Lower leg skin (tissue), 3 donors: ENCODE measurements at regions not wholly inside any gene's neighbourhood (a gene's known extent, or its start where the extent isn't known, plus 50 kb on each side); places are given as distances from the start of the nearest gene placed in this dataset.

Source experiments
- POLR2A ChIP-seq, 2 donors: fragments of 450-650 bp; IDR thresholded peaks; one replicate each; pipeline ENCODE4 v1.6.1; 2016 to 2017; ENCODE audit warnings: antibody characterized with exemption in 2 of 2, mild to moderate bottlenecking in 1 of 2, moderate library complexity in 1 of 2
- TF ChIP-seq, protein P1 (sequence below), 3 donors: fragments of 450-650 bp; IDR thresholded peaks; one replicate each; pipeline ENCODE4 v1.5.1; 2016; ENCODE audit warnings: antibody characterized with exemption in 3 of 3, mild to moderate bottlenecking in 3 of 3, moderate library complexity in 2 of 3

DNA sequence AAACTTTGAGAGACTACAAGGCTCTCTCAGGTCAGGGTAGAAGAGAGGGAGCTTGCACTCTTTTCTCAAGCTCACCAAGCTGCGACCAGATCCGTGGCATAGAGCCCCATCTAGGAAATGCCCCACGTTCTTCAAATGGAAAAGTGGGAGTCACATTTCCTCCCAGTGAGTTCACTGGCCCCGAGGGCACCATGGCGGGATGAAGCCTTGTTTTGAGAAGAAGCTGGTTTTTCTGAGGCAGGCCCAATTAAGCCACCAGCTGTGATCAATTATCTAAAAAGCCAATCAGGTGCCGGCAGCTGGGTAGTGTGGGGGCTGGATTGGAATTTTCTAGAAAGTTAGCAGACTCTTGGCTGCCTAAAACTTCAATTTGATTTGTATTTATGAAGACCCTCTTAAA, 101.4 kb downstream of the ZNF365 start:
- TF ChIP-seq, protein P1, sequence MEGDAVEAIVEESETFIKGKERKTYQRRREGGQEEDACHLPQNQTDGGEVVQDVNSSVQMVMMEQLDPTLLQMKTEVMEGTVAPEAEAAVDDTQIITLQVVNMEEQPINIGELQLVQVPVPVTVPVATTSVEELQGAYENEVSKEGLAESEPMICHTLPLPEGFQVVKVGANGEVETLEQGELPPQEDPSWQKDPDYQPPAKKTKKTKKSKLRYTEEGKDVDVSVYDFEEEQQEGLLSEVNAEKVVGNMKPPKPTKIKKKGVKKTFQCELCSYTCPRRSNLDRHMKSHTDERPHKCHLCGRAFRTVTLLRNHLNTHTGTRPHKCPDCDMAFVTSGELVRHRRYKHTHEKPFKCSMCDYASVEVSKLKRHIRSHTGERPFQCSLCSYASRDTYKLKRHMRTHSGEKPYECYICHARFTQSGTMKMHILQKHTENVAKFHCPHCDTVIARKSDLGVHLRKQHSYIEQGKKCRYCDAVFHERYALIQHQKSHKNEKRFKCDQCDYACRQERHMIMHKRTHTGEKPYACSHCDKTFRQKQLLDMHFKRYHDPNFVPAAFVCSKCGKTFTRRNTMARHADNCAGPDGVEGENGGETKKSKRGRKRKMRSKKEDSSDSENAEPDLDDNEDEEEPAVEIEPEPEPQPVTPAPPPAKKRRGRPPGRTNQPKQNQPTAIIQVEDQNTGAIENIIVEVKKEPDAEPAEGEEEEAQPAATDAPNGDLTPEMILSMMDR (IDR thresholded peaks at IDR 0.05), result no peak
- TF ChIP-seq POLR2A (IDR thresholded peaks at IDR 0.05), result no peak
